Hepatocyte (in vitro differentiated cells): ENCODE measurements at regions not wholly inside any gene's neighbourhood (a gene's known extent, or its start where the extent isn't known, plus 50 kb on each side); places are given as distances from the start of the nearest gene placed in this dataset.

Source experiments
- DNase-seq: peaks from one replicate; pipeline ENCODE4 v3.0.0-alpha.2; 2016; ENCODE audit warnings: low spot score
- H2AFZ ChIP-seq: fragments of 200-600 bp; sonication (generic); 2 replicates; pipeline ENCODE4 v1.6.0; 2016; ENCODE audit warnings: antibody characterized with exemption, mild to moderate bottlenecking
- H3K27ac ChIP-seq: fragments of 200-600 bp; sonication (generic); 2 replicates; pipeline ENCODE4 v1.5.1; 2016; ENCODE audit warnings: mild to moderate bottlenecking
- H3K27me3 ChIP-seq: fragments of 200-600 bp; sonication (generic); 2 replicates; pipeline ENCODE4 v1.6.1; 2016
- H3K36me3 ChIP-seq: fragments of 200-600 bp; sonication (generic); replicated peaks from 2 replicates; pipeline ENCODE4 v1.5.1; 2016; ENCODE audit warnings: low read depth; ENCODE audit not compliant: insufficient read depth
- H3K4me1 ChIP-seq: fragments of 200-600 bp; sonication (generic); 2 replicates; pipeline ENCODE4 v1.5.1; 2016; ENCODE audit warnings: mild to moderate bottlenecking, moderate library complexity; ENCODE audit not compliant: insufficient read depth
- H3K4me2 ChIP-seq: fragments of 200-600 bp; sonication (generic); 2 replicates; pipeline ENCODE4 v1.6.0; 2016
- H3K4me3 ChIP-seq: fragments of 200-600 bp; sonication (generic); 2 replicates; pipeline ENCODE4 v1.5.1; 2016; ENCODE audit warnings: mild to moderate bottlenecking
- H3K79me2 ChIP-seq: fragments of 200-600 bp; sonication (generic); 2 replicates; pipeline ENCODE4 v1.6.0; 2017; ENCODE audit warnings: mild to moderate bottlenecking
- H3K9me2 ChIP-seq: fragments of 200-600 bp; sonication (generic); replicated peaks from 2 replicates; pipeline ENCODE4 v1.6.0; 2017; ENCODE audit warnings: mild to moderate bottlenecking; ENCODE audit not compliant: insufficient read depth
- H3K9me3 ChIP-seq: fragments of 200-600 bp; sonication (generic); 2 replicates; pipeline ENCODE4 v1.5.1; 2016; ENCODE audit warnings: low read depth, mild to moderate bottlenecking
- H4K20me1 ChIP-seq: fragments of 200-600 bp; sonication (generic); 2 replicates; pipeline ENCODE4 v1.6.0; 2016; ENCODE audit warnings: mild to moderate bottlenecking; ENCODE audit not compliant: insufficient read depth, poor library complexity, severe bottlenecking
- EZH2 ChIP-seq: fragments of 200-600 bp; sonication (generic); IDR thresholded peaks from 2 replicates; pipeline ENCODE4 v1.6.1; 2016; ENCODE audit warnings: antibody characterized with exemption, mild to moderate bottlenecking, borderline replicate concordance
- EZH2phosphoT487 ChIP-seq: fragments of 200-600 bp; sonication (generic); IDR thresholded peaks from one replicate; pipeline ENCODE4 v1.6.1; 2018; ENCODE audit warnings: antibody characterized with exemption, mild to moderate bottlenecking, low read depth, moderate library complexity; ENCODE audit not compliant: unreplicated experiment, severe bottlenecking
- WGBS: methylation state at CpG from one replicate; pipeline ENCODE4 v1.1.6; 2016; ENCODE audit warnings: low lambda C conversion rate; ENCODE audit errors: missing lambda C conversion rate; 5-methylcytosine and 5-hydroxymethylcytosine counted together
- TF ChIP-seq, protein P1 (sequence below): fragments of 200-600 bp; sonication (generic); IDR thresholded peaks from 2 replicates; pipeline ENCODE4 v1.5.1; 2016; ENCODE audit warnings: antibody characterized with exemption, mild to moderate bottlenecking; ENCODE audit not compliant: poor library complexity

DNA sequence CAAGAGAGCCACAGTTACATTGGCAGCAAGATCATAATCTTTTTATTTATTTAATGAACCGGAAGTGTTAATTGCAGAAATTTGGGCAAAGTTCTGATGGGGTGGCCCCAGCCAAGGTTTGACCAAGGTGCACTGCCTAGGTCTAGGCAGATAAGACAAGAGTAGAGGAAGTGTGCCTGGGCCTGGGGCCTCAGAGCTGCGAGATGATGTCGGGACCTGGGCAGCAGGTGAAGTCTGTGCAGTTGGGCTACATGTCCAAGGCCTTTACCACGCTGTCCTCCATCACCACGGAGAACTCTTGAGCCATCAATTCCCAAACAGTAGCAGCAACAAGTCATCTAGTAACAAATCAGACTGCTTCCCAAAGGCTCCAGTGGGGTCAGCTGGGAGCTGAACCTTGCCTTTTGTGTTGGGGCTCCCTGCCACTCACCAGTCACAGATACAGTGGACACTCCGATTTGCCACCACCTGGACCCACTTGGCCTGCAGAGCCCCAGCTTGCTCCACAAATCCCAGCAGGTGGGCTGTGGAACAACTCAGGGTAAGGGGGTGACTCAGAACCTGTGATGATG is 52.5 kb upstream of the COMTD1 start:
- Histone ChIP-seq H3K9me2 (no peaks in the 10 kb centered on the region), H3K4me1 (peaks cover 14% of the 10 kb centered on the region), H3K4me3 (no peak overlapping the region), H3K27ac (no peak overlapping the region), H3K4me2 (no peak overlapping the region), H4K20me1 (no peaks in the 10 kb centered on the region), H3K27me3 (no peaks in the 10 kb centered on the region), H3K79me2 (no peaks in the 10 kb centered on the region), H3K36me3 (no peaks in the 10 kb centered on the region), H2AFZ (no peak overlapping the region), H3K9me3 (no peaks in the 10 kb centered on the region)
- TF ChIP-seq EZH2phosphoT487 (no peak), EZH2 (no peak)
- TF ChIP-seq, protein P1, sequence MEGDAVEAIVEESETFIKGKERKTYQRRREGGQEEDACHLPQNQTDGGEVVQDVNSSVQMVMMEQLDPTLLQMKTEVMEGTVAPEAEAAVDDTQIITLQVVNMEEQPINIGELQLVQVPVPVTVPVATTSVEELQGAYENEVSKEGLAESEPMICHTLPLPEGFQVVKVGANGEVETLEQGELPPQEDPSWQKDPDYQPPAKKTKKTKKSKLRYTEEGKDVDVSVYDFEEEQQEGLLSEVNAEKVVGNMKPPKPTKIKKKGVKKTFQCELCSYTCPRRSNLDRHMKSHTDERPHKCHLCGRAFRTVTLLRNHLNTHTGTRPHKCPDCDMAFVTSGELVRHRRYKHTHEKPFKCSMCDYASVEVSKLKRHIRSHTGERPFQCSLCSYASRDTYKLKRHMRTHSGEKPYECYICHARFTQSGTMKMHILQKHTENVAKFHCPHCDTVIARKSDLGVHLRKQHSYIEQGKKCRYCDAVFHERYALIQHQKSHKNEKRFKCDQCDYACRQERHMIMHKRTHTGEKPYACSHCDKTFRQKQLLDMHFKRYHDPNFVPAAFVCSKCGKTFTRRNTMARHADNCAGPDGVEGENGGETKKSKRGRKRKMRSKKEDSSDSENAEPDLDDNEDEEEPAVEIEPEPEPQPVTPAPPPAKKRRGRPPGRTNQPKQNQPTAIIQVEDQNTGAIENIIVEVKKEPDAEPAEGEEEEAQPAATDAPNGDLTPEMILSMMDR, result no peak
- 92% methylated on average over 6 of the region's 6 CpGs for WGBS
- no peak for DNase-seq

DNA sequence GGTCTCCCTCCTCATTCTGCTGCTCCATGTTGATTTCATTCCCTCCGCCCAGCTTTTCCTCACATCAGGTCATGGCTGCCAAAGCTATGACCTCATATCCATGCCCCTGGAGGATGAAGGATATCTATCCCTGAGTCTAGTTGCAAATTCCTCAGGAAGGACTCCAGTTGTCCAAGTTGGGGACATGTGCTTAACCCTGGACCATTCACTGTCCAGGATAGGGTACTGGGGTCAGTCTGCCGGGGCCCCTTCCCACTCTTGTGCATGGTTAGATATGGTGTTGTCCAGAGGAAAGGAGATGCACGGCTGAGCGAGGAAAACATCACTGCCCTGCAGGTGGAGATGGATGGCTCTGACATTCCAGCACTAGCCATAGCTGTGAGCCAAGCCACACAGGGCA is 51.9 kb upstream of the COMTD1 start:
- 92% methylated on average over 4 of the region's 4 CpGs for WGBS
- H3K4me2 ChIP-seq, result no peak overlapping the region
- no peaks in the 10 kb centered on the region for H3K27me3 ChIP-seq
- H3K4me1 ChIP-seq, result peaks cover 19% of the 10 kb centered on the region
- H4K20me1 ChIP-seq, result no peaks in the 10 kb centered on the region
- no peak overlapping the region for H3K27ac ChIP-seq
- no peak overlapping the region for H3K4me3 ChIP-seq
- TF ChIP-seq EZH2, result no peak
- no peak for TF ChIP-seq EZH2phosphoT487
- TF ChIP-seq, protein P1, result no peak
- no peaks in the 10 kb centered on the region for H3K9me3 ChIP-seq
- no peaks in the 10 kb centered on the region for H3K36me3 ChIP-seq
- H3K79me2 ChIP-seq, result no peaks in the 10 kb centered on the region
- no peak for DNase-seq
- H3K9me2 ChIP-seq, result no peaks in the 10 kb centered on the region
- no peak overlapping the region for H2AFZ ChIP-seq

DNA sequence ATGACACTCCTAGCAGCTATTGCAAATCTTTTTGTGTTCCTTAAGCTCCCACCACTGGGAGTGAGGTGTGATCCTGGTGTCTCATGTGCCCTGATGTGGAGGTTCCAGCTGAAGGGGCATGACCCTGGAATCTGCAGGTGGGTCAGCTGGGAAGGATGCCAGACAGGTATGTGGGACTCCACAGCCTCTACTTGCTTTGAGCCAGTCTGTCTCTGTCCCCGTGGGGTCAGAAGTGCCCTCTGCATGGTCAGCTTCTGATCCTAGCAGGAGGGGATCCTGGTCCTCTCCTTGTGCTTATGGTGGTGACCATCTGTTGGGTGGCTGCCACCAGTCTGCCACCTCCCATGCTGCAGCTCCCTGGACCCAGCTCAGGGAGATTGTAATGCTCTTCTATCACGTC is 51.1 kb upstream of the COMTD1 start:
- TF ChIP-seq, protein P1, result no peak
- no peak for TF ChIP-seq EZH2
- TF ChIP-seq EZH2phosphoT487, result no peak
- no peak overlapping the region for H3K27ac ChIP-seq

More for the DNA sequence above, 51.1 kb upstream of the COMTD1 start:
- Histone ChIP-seq H3K4me1 (peaks cover 20% of the 10 kb centered on the region), H3K9me2 (no peaks in the 10 kb centered on the region), H2AFZ (no peak overlapping the region), H3K9me3 (no peaks in the 10 kb centered on the region), H3K4me3 (no peak overlapping the region), H3K27me3 (no peaks in the 10 kb centered on the region), H3K36me3 (no peaks in the 10 kb centered on the region), H3K4me2 (no peak overlapping the region), H4K20me1 (no peaks in the 10 kb centered on the region), H3K79me2 (no peaks in the 10 kb centered on the region)
- 95% methylated on average over 2 of the region's 2 CpGs for WGBS
- DNase-seq, result no peak
